ENCODE measurements at regions not wholly inside any gene's neighbourhood (a gene's known extent, or its start where the extent isn't known, plus 50 kb on each side); places are given as distances from the start of the nearest gene placed in this dataset.
"Not testable (repeated sequence)": the region's sequence is repeated elsewhere in the genome, so short reads cannot be mapped to it uniquely, and the experiment has no call there.

- H3K79me2 ChIP-seq (ENCODE audit: low read length) = no peaks in the 10 kb centered on the region
- no peaks in the 10 kb centered on the region for H3K9me3 ChIP-seq (ENCODE audit: insufficient read depth, low read length)
- no peak overlapping the region for H3K4me3 ChIP-seq (ENCODE audit: low read length)
- H3K9ac ChIP-seq (ENCODE audit: low read length) = no peak overlapping the region
- H3K4me1 ChIP-seq (ENCODE audit: low read length) = no peaks in the 10 kb centered on the region
- H3K36me3 ChIP-seq (replicated peaks; ENCODE audit: low read depth, low read length) = no peaks in the 10 kb centered on the region
- no peak overlapping the region for H3K4me2 ChIP-seq (ENCODE audit: low read length)
- no peak for TF ChIP-seq EZH2phosphoT487 (IDR thresholded peaks at IDR 0.05; ENCODE audit: low read depth)
- no peak overlapping the region for H2AFZ ChIP-seq (ENCODE audit: low read depth, low read length)
- no peaks in the 10 kb centered on the region for H4K20me1 ChIP-seq (ENCODE audit: insufficient read depth, low read length)
- H3K27ac ChIP-seq (ENCODE audit: low read length) = no peak overlapping the region
- H3K27me3 ChIP-seq (ENCODE audit: low read depth, low read length) = no peaks in the 10 kb centered on the region
These were observed 1221.8 kb downstream of the TYW1 start for GRCh38 chr7:68218461-68218860.

- Histone ChIP-seq H3K27me3 (ENCODE audit: low read depth, low read length) (no peaks in the 10 kb centered on the region), H3K9me3 (ENCODE audit: insufficient read depth, low read length) (no peaks in the 10 kb centered on the region), H3K4me3 (ENCODE audit: low read length) (no peak overlapping the region), H3K27ac (ENCODE audit: low read length) (no peak overlapping the region), H2AFZ (ENCODE audit: low read depth, low read length) (no peak overlapping the region), H4K20me1 (ENCODE audit: insufficient read depth, low read length) (no peaks in the 10 kb centered on the region), H3K4me2 (ENCODE audit: low read length) (no peak overlapping the region), H3K9ac (ENCODE audit: low read length) (no peak overlapping the region), H3K4me1 (ENCODE audit: low read length) (no peaks in the 10 kb centered on the region), H3K36me3 (replicated peaks; ENCODE audit: low read depth, low read length) (no peaks in the 10 kb centered on the region), H3K79me2 (ENCODE audit: low read length) (no peaks in the 10 kb centered on the region)
- TF ChIP-seq CTCF (IDR thresholded peaks at IDR 0.05; ENCODE audit: low read depth, low read length) (no peak), EZH2phosphoT487 (IDR thresholded peaks at IDR 0.05; ENCODE audit: low read depth) (no peak)
These were observed 1225.7 kb downstream of the TYW1 start for GRCh38 chr7:68222311-68222710.

GRCh38 chr7:68224041-68224741, 1227.6 kb downstream of the TYW1 start:
- no peak overlapping the region for H3K4me3 ChIP-seq (ENCODE audit: low read length)
- H3K79me2 ChIP-seq (ENCODE audit: low read length) = no peaks in the 10 kb centered on the region
- H3K4me1 ChIP-seq (ENCODE audit: low read length) = no peaks in the 10 kb centered on the region
- TF ChIP-seq CTCF (IDR thresholded peaks at IDR 0.05; ENCODE audit: low read depth, low read length) (no peak), EZH2phosphoT487 (IDR thresholded peaks at IDR 0.05; ENCODE audit: low read depth) (no peak)
- H2AFZ ChIP-seq (ENCODE audit: low read depth, low read length) = no peak overlapping the region
- no peak overlapping the region for H3K27ac ChIP-seq (ENCODE audit: low read length)
- no peaks in the 10 kb centered on the region for H4K20me1 ChIP-seq (ENCODE audit: insufficient read depth, low read length)
- H3K9ac ChIP-seq (ENCODE audit: low read length) = no peak overlapping the region
- H3K27me3 ChIP-seq (ENCODE audit: low read depth, low read length) = no peaks in the 10 kb centered on the region
- H3K4me2 ChIP-seq (ENCODE audit: low read length) = no peak overlapping the region
- H3K36me3 ChIP-seq (replicated peaks; ENCODE audit: low read depth, low read length) = no peaks in the 10 kb centered on the region
- no peaks in the 10 kb centered on the region for H3K9me3 ChIP-seq (ENCODE audit: insufficient read depth, low read length)

- not testable (repeated sequence) for H3K4me2 ChIP-seq (ENCODE audit: low read length); H3K9ac ChIP-seq (ENCODE audit: low read length); H2AFZ ChIP-seq (ENCODE audit: low read depth, low read length); H3K27me3 ChIP-seq (ENCODE audit: low read depth, low read length); H4K20me1 ChIP-seq (ENCODE audit: insufficient read depth, low read length); H3K4me1 ChIP-seq (ENCODE audit: low read length); H3K79me2 ChIP-seq (ENCODE audit: low read length); H3K36me3 ChIP-seq (replicated peaks; ENCODE audit: low read depth, low read length); H3K27ac ChIP-seq (ENCODE audit: low read length); H3K9me3 ChIP-seq (ENCODE audit: insufficient read depth, low read length); H3K4me3 ChIP-seq (ENCODE audit: low read length)
These were observed 1234.4 kb downstream of the TYW1 start for GRCh38 chr7:68231011-68231410.

GRCh38 chr7:68235937-68236336, 1239.3 kb downstream of the TYW1 start:
- TF ChIP-seq CTCF (IDR thresholded peaks at IDR 0.05; ENCODE audit: low read depth, low read length) (no peak), EZH2phosphoT487 (IDR thresholded peaks at IDR 0.05; ENCODE audit: low read depth) (no peak)

More at GRCh38 chr7:68235937-68236336, 1239.3 kb downstream of the TYW1 start:
- Histone ChIP-seq H3K9me3 (ENCODE audit: insufficient read depth, low read length) (no peaks in the 10 kb centered on the region), H3K27ac (ENCODE audit: low read length) (no peak overlapping the region), H3K27me3 (ENCODE audit: low read depth, low read length) (no peaks in the 10 kb centered on the region), H3K4me1 (ENCODE audit: low read length) (no peaks in the 10 kb centered on the region), H3K4me2 (ENCODE audit: low read length) (no peak overlapping the region), H3K79me2 (ENCODE audit: low read length) (no peaks in the 10 kb centered on the region), H2AFZ (ENCODE audit: low read depth, low read length) (no peak overlapping the region), H4K20me1 (ENCODE audit: insufficient read depth, low read length) (no peaks in the 10 kb centered on the region), H3K4me3 (ENCODE audit: low read length) (no peak overlapping the region), H3K36me3 (replicated peaks; ENCODE audit: low read depth, low read length) (no peaks in the 10 kb centered on the region), H3K9ac (ENCODE audit: low read length) (no peak overlapping the region)

All from OCI-LY3 (cell line).